ENCODE measurements at regions not wholly inside any gene's neighbourhood (a gene's known extent, or its start where the extent isn't known, plus 50 kb on each side); places are given as distances from the start of the nearest gene placed in this dataset.

DNA sequence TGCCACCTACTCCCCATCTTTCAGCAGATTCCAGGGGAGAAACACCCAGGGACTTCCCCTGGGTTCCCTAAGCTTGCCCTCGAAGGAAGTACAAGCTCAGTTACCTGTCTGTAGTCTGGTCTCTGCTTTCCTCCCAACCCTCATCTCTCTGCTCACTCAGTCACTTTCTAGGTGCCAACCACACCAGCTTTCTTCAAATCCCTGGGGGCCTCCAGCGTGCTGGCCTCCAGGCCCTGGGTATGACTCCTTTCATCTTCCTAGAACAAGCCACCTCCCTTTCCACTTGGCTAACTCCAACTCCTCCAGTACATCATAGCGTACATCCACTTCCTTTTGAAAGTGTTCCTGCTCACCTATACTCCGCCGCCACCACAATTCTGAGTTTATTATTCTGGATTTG, 222.6 kb downstream of the SNX18 start:
- DNase-seq = no peak

- no peak for DNase-seq
Observed at GRCh38 chr5:54739371-54739770, 221.8 kb downstream of the SNX18 start.

- DNase-seq = no peak
Observed at GRCh38 chr5:54738973-54739367, 221.4 kb downstream of the SNX18 start.

GRCh38 chr5:54738118-54738972, 220.8 kb downstream of the SNX18 start:
- DNase-seq = no peak

GRCh38 chr5:54736003-54736797, 218.6 kb downstream of the SNX18 start:
- DNase-seq = no peak

DNA sequence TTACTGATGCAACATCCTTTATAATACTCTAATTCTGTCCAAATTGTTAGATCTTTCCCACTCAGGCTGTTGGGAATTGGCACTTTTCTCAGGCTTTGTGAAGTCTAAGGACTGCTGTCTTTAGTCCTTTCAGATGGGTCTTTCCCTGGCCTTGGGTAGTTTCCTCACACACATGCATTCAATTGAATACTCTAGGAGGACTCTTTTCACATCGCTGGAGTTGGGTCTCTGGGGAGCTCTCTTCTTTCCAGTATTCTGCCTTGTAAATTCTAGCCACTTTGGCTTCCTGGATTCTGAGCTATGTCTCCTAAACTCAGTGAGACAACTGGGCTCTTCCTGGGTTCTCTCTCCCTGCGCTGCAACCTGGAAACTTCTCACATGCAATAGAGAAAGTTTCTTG, 215.5 kb downstream of the SNX18 start:
- no peak for DNase-seq

GRCh38 chr5:54732108-54732507, 214.5 kb downstream of the SNX18 start:
- DNase-seq = no peak

DNA sequence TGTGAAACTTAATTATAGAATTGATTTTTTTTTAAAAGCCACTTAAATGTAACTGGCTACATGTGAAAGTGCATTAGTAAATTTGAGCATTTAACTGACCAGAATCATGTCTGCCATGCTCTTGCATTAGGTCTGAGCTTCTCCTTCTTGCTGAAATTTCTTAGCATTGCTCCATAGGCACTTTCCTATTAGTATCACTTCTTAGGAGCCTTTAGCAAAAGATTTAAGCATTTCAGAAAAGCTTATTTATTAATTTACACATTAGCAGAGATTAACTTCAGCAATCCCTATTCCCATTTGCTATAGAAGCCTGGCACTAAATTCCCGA, 211.0 kb downstream of the SNX18 start:
- no peak for DNase-seq

DNA sequence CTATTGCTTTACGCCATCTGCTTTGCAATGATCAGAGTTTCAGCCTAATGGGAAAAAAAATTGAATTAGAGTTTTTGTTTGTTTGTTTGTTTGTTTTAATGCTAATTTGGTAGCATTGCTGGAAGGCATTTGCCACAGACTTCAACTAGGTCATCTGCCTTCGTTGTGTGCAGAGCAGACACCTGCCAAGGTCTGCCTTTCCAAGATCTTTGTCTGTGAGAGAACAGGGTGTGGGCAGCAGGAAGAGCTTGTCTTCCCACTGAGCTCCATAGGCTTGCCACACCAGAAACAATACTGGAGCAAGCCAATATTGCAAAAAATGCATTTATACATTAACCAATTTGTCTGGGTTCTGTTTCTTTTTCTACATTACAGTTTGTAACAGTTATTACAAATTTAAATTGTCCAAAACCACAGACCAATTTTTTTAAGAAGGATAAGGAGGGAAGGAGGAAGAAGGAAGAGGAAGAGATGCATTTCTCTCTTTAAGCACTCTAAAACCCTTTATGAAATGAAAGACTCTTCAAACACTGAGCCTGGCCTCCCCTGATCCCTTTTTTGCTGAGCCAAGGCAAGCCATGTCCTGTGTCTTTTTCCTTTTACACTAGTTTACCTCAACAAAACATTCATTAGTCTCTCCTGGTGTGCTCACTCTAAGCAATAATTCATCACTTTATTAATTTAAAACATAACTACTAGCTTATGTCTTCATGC, 210.5 kb downstream of the SNX18 start:
- DNase-seq = no peak

DNA sequence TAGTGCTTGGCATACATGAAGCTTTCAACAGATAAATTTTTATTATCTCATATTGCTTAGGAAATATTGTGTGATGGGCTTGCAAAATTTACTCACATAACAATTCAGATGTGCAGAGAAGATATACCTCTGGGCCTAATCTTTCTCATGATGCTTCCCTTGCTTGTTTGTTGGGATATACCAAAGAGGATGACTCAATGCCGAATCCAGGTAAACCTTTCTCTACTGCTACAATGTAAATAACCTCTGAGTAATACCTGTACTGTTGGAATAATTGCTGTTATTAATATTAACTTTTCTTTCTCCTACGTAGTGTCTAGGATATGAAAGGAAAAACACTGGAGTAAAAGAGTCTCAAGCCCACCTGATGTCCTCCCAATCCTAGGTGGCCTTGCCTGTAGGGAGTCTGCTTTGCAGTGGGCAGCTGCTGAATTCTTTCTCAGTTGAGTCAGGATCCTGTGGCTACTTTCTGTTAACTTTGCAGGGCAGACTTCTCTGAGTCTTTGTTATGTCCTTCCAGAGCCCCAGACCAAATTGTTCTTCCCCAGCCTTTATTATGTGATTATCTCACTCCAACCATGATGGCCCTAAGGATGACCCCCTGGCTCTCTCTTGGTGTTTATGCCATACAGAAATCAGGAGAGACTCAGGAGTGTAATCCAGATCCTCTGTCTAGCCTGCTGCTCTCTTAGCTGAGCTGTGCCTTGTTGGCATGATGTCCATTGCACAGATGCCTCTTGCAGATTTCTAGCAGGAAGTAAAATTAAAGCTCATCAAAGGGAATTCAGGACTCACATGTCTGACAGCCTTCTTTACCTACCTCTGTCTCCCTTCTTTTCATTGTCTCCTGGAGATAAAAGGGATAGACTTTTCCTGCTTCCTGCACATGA, 208.1 kb downstream of the SNX18 start:
- no peak for DNase-seq

DNA sequence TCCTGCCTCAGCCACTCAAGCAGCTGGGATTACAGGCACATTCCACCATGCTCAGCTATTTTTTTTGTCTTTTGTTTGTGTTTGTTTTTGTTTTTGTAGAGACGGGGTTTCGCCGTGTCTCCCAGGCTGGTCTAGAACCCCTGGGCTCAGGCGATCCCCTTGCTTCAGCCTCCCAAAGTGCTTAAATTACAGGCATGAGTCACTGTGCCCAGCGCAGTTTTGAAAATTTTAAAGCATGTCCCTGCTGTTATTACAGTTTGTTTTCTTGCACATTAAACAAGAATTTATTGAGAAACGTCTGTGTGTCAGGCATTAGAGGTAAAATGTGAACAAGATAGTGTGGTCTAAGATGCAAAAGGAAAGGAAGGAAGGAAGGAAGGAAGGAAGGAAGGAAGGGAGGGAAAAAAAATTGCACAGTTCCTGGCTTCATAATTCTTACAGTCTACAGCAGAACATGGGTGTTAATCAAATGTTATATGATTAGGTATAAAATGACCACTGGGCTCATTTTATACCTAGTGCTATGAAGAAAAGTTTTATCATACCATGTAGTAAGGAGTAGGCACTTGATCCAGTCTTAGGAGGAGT, 205.4 kb downstream of the SNX18 start:
- DNase-seq = no peak

GRCh38 chr5:54721951-54722654, 204.5 kb downstream of the SNX18 start:
- DNase-seq = no peak

GRCh38 chr5:54721116-54721515, 203.6 kb downstream of the SNX18 start:
- no peak for DNase-seq

DNA sequence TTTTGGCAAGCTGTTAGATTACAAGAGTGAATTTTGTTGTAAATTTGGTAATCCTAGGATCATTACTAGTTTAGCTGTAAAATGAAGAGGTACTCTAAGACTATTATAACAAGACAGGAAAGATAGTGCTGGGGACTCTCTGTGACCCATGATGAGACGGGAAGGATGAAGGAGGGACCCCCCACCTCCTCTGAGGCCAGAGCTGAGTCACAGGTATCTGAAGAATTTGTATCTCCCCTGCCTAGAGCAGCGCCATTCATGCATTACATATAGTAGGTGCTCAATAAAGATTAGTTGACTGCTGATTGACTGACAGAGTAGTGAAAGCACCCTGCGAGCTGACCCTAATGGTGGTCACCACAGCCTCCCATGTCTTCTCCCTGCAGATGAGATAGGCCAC, 202.8 kb downstream of the SNX18 start:
- DNase-seq = no peak

GRCh38 chr5:54719384-54720283, 202.1 kb downstream of the SNX18 start:
- DNase-seq = no peak

GRCh38 chr5:54718656-54719055, 201.1 kb downstream of the SNX18 start:
- peak; percentile 77 for DNase-seq

- DNase-seq = no peak
Observed at GRCh38 chr5:54717870-54718269, 200.3 kb downstream of the SNX18 start.

GRCh38 chr5:54717459-54717858, 199.9 kb downstream of the SNX18 start:
- DNase-seq = no peak

DNA sequence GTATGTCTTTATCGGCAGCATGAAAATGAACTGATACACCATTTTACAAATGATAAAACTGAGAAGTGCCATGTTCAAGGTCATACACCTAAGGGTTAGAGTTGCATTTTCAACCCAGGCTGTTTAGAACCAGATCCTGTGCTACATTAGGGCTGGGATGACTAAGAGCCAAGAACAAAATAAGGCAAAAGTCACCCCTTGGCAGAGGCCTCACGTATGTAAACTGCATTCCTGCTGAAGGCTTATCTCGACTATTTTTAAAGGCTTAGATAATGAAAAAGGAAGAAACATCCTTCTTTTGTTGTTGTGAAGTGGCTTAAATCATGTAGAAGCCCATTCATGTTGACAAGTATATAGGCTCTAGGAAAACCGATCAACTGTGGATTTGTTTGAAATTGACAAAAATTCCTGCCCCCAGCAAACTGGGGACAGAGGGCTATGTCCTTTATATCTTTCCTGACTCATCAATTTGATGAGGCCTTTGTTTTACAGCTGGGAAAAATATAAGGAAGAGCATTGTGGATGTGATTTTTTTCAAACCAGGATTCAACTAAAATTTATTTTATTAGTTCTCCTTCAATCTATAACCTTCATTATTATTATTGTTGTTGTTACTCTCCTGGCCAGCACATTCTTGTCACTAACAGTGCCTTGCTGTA, 196.5 kb downstream of the SNX18 start:
- no peak for DNase-seq

DNA sequence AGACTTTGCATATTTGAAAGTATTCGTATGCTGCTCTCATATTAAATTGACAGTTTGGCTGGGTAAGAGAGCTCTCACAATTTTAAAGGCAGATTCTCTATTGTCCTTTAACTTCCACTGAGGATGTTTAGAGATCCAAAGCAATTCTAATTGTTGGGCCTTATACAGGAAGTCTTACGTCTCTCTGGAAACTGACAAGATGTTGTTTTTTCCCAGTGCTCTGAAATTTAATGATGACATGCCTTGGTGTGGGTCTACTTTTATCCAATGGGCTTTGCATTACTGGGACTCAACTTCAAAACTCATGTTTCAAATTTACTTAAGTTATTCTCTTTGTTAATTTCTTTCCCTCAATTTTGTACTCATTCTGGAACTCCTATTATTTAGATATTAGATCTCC, 191.5 kb downstream of the SNX18 start:
- no peak for DNase-seq
